SK-N-MC (cell line): ENCODE measurements at regions not wholly inside any gene's neighbourhood (a gene's known extent, or its start where the extent isn't known, plus 50 kb on each side); places are given as distances from the start of the nearest gene placed in this dataset.

ENCODE experiments used
- DNase-seq: peaks from one replicate; pipeline ENCODE4 v3.0.0-alpha.2; 2011; ENCODE audit warnings: low read depth, low spot score
- H3K27ac ChIP-seq: fragments of 200-600 bp; sonication (generic); 2 replicates; pipeline ENCODE4 v1.5.1; 2016; ENCODE audit warnings: mixed run types
- H3K36me3 ChIP-seq: fragments of 200-600 bp; sonication (generic); 2 replicates; pipeline ENCODE4 v1.6.1; 2017; ENCODE audit warnings: antibody characterized with exemption, low read length, mixed read lengths; ENCODE audit not compliant: insufficient read depth
- H3K4me3 ChIP-seq: fragments of 200-600 bp; sonication (generic); 2 replicates; pipeline ENCODE4 v1.5.1; 2016
- H3K9ac ChIP-seq: fragments of 200-600 bp; sonication (generic); 2 replicates; pipeline ENCODE4 v1.8.0; 2017; ENCODE audit warnings: mixed run types, mixed read lengths; ENCODE audit not compliant: insufficient read length
- H3K9me3 ChIP-seq: fragments of 200-600 bp; sonication (generic); 2 replicates; pipeline ENCODE4 v1.6.1; 2017; ENCODE audit warnings: low read depth, mild to moderate bottlenecking, antibody characterized with exemption, low read length, moderate library complexity, mixed read lengths
- EZH2 ChIP-seq: fragments of 200-600 bp; sonication (generic); IDR thresholded peaks from one replicate; pipeline ENCODE4 v1.6.1; 2017; ENCODE audit warnings: antibody characterized with exemption
- FOXP2 ChIP-seq: optimal IDR thresholded peaks from 2 replicates; pipeline ENCODE3; 2011; ENCODE audit warnings: mild to moderate bottlenecking, moderate library complexity; ENCODE audit not compliant: insufficient read depth; ENCODE audit errors: extremely low read length, control extremely low read depth
- POLR2AphosphoS5 ChIP-seq: IDR thresholded peaks from 2 replicates; pipeline ENCODE4 v1.6.1; 2012; ENCODE audit warnings: mild to moderate bottlenecking, low read depth, low read length, borderline replicate concordance

DNA sequence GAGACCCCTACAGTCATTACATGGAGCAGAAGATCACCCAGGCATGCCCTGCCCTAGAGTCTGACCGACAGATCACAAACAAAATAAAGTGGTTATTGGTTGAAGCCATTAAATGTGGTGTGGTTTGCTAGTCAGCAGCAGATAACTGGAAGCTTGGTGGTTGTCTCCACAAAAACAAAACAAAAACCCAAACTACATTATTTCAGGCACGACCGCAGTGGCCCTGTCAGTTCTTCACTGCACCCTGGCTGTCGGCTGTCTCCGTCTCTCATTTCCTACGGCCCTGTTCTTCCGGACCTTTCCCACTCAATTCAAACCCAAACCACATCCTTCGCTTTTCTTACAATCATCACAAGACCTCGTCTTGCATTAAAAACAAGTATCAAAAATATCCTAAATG lies 521.3 kb upstream of the ZFP42 start:
- no peak overlapping the region for H3K27ac ChIP-seq

DNA sequence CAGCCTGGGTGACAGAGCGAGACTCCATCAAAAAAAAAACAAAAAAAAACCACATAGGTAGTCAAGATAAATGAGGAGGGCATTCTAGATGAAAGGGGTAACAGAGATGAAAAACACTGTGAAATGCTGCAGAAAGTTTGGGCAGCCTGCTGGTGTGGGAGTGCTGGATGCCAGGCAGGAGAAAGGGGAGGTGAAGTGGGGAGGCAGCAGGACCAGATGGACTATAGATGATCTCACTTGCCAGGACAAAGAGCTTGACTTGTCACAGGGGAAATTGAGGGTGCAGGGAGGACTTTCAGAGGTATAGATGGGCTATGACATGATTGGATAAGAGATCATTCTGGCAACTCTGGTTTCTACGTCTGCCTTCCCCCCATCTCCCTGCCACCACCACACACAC lies 519.7 kb upstream of the ZFP42 start:
- Histone ChIP-seq H3K27ac (no peak overlapping the region), H3K9ac (no peak overlapping the region), H3K4me3 (no peak overlapping the region), H3K9me3 (no peaks in the 10 kb centered on the region), H3K36me3 (no peaks in the 10 kb centered on the region)
- TF ChIP-seq FOXP2 (no peak), EZH2 (no peak), POLR2AphosphoS5 (no peak)
- no peak for DNase-seq

More for the DNA sequence above, 521.3 kb upstream of the ZFP42 start:
- no peaks in the 10 kb centered on the region for H3K36me3 ChIP-seq
- no peak overlapping the region for H3K4me3 ChIP-seq
- H3K9ac ChIP-seq: no peak overlapping the region
- TF ChIP-seq POLR2AphosphoS5 (no peak), EZH2 (no peak), FOXP2 (no peak)
- DNase-seq: no peak
- H3K9me3 ChIP-seq: no peaks in the 10 kb centered on the region

DNA sequence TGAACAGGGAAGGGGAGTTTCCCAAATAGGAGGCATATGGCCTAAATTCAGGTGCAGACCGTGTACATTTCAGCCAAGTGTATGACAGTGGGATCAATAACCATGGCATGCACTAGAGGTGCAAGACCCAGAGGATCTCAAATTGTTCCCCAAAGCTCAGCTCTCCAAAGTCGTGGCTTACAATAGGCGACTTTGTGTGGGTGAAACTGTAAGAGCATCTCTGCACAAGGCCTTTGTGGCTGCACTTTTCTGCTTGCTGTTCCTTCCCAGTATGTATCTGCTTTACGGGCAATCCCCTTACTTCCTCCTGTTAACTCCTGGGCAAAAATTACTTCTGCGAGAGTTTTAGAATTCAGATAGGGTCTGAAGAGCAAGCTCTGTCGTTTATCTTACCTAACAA lies 518.3 kb upstream of the ZFP42 start:
- Histone ChIP-seq H3K27ac (no peak overlapping the region), H3K36me3 (no peaks in the 10 kb centered on the region), H3K4me3 (no peak overlapping the region), H3K9ac (no peak overlapping the region), H3K9me3 (no peaks in the 10 kb centered on the region)
- TF ChIP-seq EZH2 (no peak), POLR2AphosphoS5 (no peak), FOXP2 (no peak)
- DNase-seq: no peak

DNA sequence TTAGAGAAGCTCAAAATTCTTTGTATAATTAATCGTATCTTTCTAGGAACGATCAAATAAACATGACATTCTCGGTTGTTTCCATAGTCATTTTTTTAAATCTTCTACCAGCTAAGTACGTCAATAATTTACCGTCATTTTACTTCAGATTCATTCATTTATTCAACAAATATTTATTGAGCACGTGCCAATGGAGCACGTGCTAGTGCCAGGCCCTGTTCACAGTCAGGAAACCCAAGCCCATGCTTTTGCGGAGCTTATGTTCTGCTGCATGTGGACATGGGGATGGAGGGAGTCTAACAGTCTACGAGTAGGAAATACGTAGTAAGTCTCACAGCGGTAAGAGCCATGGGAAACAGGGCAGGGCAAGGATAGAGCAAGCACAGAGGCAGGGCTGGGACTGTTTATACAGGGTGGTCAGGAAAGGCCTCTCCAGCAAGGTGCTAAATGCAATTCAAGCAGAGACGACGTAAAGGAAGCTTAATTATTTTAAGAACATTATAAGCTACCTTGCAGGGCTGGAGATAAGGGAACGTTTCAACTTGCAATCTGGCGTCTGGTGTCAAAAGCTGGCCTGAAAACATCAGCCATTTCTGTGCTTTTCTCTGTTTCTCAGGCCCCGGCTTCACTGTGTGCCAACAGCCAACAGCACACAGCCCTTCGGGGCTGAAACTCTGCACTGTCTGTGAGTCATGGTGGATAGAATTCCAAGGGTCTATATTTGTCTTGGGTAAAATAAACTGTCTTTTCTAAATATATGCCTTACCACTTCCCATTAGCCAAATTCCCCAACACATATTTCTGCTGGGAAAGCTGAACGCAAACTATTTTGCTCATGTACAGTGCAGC lies 517.1 kb upstream of the ZFP42 start:
- Histone ChIP-seq H3K36me3 (no peaks in the 10 kb centered on the region), H3K9me3 (no peaks in the 10 kb centered on the region), H3K9ac (no peak overlapping the region), H3K27ac (no peak overlapping the region), H3K4me3 (no peak overlapping the region)
- DNase-seq: no peak
- TF ChIP-seq EZH2 (no peak), POLR2AphosphoS5 (no peak), FOXP2 (no peak)

DNA sequence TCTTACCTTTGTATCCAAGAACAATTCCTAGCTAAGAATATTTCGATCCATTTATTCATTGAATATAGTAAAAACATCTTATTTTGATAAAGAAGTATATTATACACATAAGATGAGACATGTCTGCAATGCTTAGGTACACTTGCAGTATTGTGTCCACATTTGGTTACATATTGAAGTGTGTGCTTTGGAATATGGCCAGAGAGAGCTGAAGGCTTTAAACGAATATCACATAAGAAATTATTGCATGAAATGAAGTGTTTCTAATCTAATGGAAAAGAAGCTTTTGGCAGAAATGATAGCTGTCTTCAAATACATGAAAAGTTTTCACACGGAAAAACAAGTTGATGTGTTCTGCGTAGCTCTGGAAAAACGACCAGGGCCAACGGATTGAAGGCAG lies 516.1 kb upstream of the ZFP42 start:
- no peak overlapping the region for H3K27ac ChIP-seq
- H3K9ac ChIP-seq: no peak overlapping the region

DNA sequence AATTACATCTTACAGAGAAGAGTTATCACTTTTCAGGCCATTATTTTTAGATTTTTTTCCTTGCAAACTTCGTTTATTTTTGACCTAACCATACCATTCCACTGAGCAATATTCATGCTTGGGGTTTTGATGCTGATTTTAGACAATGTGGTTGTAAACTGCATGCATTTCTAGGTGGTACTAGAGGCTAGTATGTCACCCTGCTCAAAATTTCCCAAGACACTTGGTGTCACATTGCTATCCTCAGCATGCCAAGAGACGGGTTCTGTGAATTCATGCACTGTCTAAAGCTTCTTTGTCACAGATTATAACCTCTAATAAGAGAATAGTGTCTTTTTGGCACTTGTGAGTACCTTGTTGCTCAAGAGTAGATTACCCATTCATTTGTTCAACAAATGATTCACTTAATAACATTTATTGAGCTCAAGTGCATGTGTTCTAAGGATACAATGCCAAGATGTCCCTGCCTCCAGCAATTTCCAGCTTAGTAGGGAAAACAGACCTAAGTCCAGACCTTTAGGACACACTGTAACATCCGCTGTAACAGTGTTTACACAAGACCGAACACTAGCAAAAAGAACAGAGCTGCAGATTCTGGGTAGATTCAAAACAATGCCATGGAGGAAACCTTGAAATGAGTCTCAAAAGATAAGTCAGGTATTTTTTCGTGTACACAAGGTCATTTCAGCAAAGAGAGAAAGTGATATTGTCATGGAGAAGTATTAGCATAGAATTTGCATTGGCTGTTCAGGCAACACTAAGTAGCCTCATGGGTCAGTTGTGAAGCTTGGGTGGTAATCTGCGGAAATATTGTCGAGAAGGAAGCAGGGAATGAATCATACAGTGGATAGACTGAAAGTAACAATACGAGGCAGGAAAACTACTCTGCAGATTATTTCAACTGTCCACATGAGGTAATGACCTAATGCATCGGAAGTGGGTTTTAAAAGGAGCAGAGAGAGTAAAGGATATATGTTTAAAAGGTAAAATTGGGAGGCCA lies 515.1 kb upstream of the ZFP42 start:
- H3K27ac ChIP-seq: no peak overlapping the region
- H3K36me3 ChIP-seq: no peaks in the 10 kb centered on the region
- no peak for TF ChIP-seq POLR2AphosphoS5
- TF ChIP-seq EZH2: no peak
- TF ChIP-seq FOXP2: no peak

More for the DNA sequence above, 516.1 kb upstream of the ZFP42 start:
- H3K36me3 ChIP-seq: no peaks in the 10 kb centered on the region
- H3K9me3 ChIP-seq: no peaks in the 10 kb centered on the region
- H3K4me3 ChIP-seq: no peak overlapping the region
- no peak for DNase-seq
- TF ChIP-seq EZH2 (no peak), FOXP2 (no peak), POLR2AphosphoS5 (no peak)

DNA sequence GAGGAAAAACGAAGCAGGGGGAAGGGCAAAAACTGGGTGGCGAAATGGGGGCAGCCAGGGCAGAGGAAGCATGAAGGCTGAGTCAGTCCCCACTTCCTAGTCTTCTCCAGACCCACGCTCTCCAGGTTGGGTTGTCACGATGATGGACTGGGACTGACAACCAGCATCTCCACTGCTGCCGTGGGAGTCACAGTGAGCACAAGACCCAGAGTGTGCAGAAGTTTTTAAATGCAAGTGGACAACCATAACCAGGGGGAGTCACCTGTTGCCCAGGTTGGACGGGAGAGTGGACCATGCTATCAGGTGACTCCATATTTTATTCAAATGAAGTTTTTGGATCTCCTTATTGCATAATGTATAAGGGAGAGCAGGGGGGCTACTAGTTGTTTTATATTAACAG lies 511.4 kb upstream of the ZFP42 start:
- H3K4me3 ChIP-seq: no peak overlapping the region
- no peak for DNase-seq
- TF ChIP-seq FOXP2 (no peak), POLR2AphosphoS5 (no peak), EZH2 (no peak)

More for the DNA sequence above, 515.1 kb upstream of the ZFP42 start:
- H3K4me3 ChIP-seq: no peak overlapping the region
- no peaks in the 10 kb centered on the region for H3K9me3 ChIP-seq
- no peak for DNase-seq
- H3K9ac ChIP-seq: no peak overlapping the region

DNA sequence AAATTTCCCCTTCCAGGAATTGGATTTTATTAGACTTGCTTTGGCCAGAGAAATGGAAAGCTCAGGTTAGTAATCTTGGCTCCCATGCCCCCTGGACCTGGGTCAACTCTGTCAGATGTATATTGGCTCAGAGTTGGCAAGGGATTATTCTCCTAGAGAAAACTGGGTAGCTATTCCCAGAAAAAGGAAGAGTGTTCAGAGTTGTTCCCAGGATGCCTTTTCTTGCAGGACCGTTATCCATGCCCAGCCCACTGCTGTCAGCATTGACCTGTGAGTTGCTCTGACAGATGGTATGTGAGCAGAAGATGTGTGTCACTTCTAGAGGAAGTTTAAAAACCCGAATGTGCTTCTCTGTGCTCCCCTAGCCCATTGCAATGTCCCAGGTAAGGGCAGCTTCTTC lies 509.9 kb upstream of the ZFP42 start:
- DNase-seq: no peak
- no peak overlapping the region for H3K4me3 ChIP-seq
- H3K27ac ChIP-seq: no peak overlapping the region
- TF ChIP-seq FOXP2: no peak
- TF ChIP-seq EZH2: no peak
- no peak for TF ChIP-seq POLR2AphosphoS5
- no peaks in the 10 kb centered on the region for H3K36me3 ChIP-seq
- H3K9me3 ChIP-seq: no peaks in the 10 kb centered on the region
- H3K9ac ChIP-seq: no peak overlapping the region

More for the DNA sequence above, 511.4 kb upstream of the ZFP42 start:
- no peaks in the 10 kb centered on the region for H3K9me3 ChIP-seq
- H3K36me3 ChIP-seq: no peaks in the 10 kb centered on the region
- no peak overlapping the region for H3K9ac ChIP-seq
- no peak overlapping the region for H3K27ac ChIP-seq
